H4 (cell line): ENCODE measurements at regions not wholly inside any gene's neighbourhood (a gene's known extent, or its start where the extent isn't known, plus 50 kb on each side); places are given as distances from the start of the nearest gene placed in this dataset.
"Not testable (repeated sequence)": the region's sequence is repeated elsewhere in the genome, so short reads cannot be mapped to it uniquely, and the experiment has no call there.

ENCODE experiments used
- DNase-seq: peaks from one replicate; pipeline ENCODE4 v3.0.0-alpha.2; 2015; ENCODE audit warnings: low spot score

- DNase-seq, result no peak
Measured at GRCh38 chr6:125431971-125432370, 130.2 kb upstream of the HDDC2 start.

GRCh38 chr6:125432963-125433362 is 131.2 kb upstream of the HDDC2 start:
- DNase-seq, result no peak

- DNase-seq, result no peak
Measured at GRCh38 chr6:125434760-125435159, 133.0 kb upstream of the HDDC2 start.

GRCh38 chr6:125439512-125439911 is 137.7 kb upstream of the HDDC2 start:
- DNase-seq, result no peak

GRCh38 chr6:125444006-125444923 is 142.5 kb upstream of the HDDC2 start:
- DNase-seq, result no peak

- no peak for DNase-seq
Measured at GRCh38 chr6:125445054-125445453, 143.3 kb upstream of the HDDC2 start.

- DNase-seq, result no peak
Measured at GRCh38 chr6:125446011-125446410, 144.2 kb upstream of the HDDC2 start.

- DNase-seq, result no peak
Measured at GRCh38 chr6:125451750-125452149, 150.0 kb upstream of the HDDC2 start.

GRCh38 chr6:125453516-125453915 is 151.7 kb upstream of the HDDC2 start:
- DNase-seq, result no peak

GRCh38 chr6:125454351-125454750 is 152.6 kb upstream of the HDDC2 start:
- no peak for DNase-seq

GRCh38 chr6:125458493-125458892 is 156.7 kb upstream of the HDDC2 start:
- not testable (repeated sequence) for DNase-seq

GRCh38 chr6:125465332-125465731 is 163.6 kb upstream of the HDDC2 start:
- DNase-seq, result not testable (repeated sequence)

- peak; percentile 36 for DNase-seq
Measured at GRCh38 chr6:125469915-125470314, 168.1 kb upstream of the HDDC2 start.

- DNase-seq, result no peak
Measured at GRCh38 chr6:125471667-125472066, 169.9 kb upstream of the HDDC2 start.

- no peak for DNase-seq
Measured at GRCh38 chr6:125474061-125474460, 172.3 kb upstream of the HDDC2 start.

- no peak for DNase-seq
Measured at GRCh38 chr6:125477156-125477555, 175.4 kb upstream of the HDDC2 start.

- no peak for DNase-seq
Measured at GRCh38 chr6:125477844-125478243, 176.1 kb upstream of the HDDC2 start.

- no peak for DNase-seq
Measured at GRCh38 chr6:125480146-125480545, 178.4 kb upstream of the HDDC2 start.

- DNase-seq, result no peak
Measured at GRCh38 chr6:125480571-125480970, 178.8 kb upstream of the HDDC2 start.

GRCh38 chr6:125481056-125481455 is 179.3 kb upstream of the HDDC2 start:
- no peak for DNase-seq

GRCh38 chr6:125485757-125486156 is 184.0 kb upstream of the HDDC2 start:
- no peak for DNase-seq

GRCh38 chr6:125486881-125487280 is 185.1 kb upstream of the HDDC2 start:
- DNase-seq, result no peak

- no peak for DNase-seq
Measured at GRCh38 chr6:125489579-125490285, 188.0 kb upstream of the HDDC2 start.
